HCT116 (cell line): ENCODE measurements at regions not wholly inside any gene's neighbourhood (a gene's known extent, or its start where the extent isn't known, plus 50 kb on each side); places are given as distances from the start of the nearest gene placed in this dataset.

ENCODE experiments used
- ATAC-seq: fragments of 200-7000 bp; cut with Tn5 transposase; 2 replicates; pipeline ENCODE4 v1.9.1; 2020; ENCODE audit warnings: mild to moderate bottlenecking, moderate library complexity
- BruUV-seq: library from RNA; stranded (reverse); fragments of 400-500 nt; replicated peaks from 2 replicates; lab custom pipeline; 2021; lab: Mats Ljungman, UMichigan
- CTCF ChIA-PET: fragments of 300-600 bp; sonication (Branson Sonifier 250); formaldehyde crosslinking; loops from one replicate; lab custom pipeline; 2021; ENCODE audit warnings: antibody characterized with exemption; lab: Charles Lee
- POLR2A ChIA-PET: fragments of 300-600, 350-600 bp; sonication (Branson Sonifier 250); formaldehyde crosslinking; loops from one replicate; lab custom pipeline; 2021; ENCODE audit warnings: antibody characterized with exemption; lab: Charles Lee
- RAD21 ChIA-PET, 2 experiments: fragments of 300-600 bp; sonication (Branson Sonifier 250); formaldehyde crosslinking; loops; one replicate each; lab custom pipeline; 2023; ENCODE audit warnings: low total read pairs in 2 of 2; ENCODE audit not compliant: uncharacterized antibody in 2 of 2, unreplicated experiment in 2 of 2, low non-redundant PET in 1 of 2; lab: Charles Lee
- DNase-seq: peaks from one replicate; pipeline ENCODE4 v3.0.0-alpha.2; 2010; ENCODE audit warnings: low read depth, low spot score
- H2AFZ ChIP-seq: fragments of 200-600 bp; shearing (Covaris generic), sonication (generic); 2 replicates; pipeline ENCODE4 v1.6.1; 2017; ENCODE audit warnings: low read depth, mixed run types, mixed read lengths, antibody characterized with exemption, low read length; ENCODE audit not compliant: poor library complexity, severe bottlenecking
- H3K27ac ChIP-seq: 2 replicates; pipeline ENCODE4 v1.5.1; 2012; ENCODE audit warnings: low read depth, low read length
- H3K27me3 ChIP-seq: fragments of 200-600 bp; sonication (generic); 2 replicates; pipeline ENCODE4 v1.6.1; 2016; ENCODE audit warnings: mixed run types, low read length, mixed read lengths; ENCODE audit not compliant: insufficient read depth
- H3K36me3 ChIP-seq, 2 experiments: fragments of 200-500 bp in 1 of 2; fragments of 200-600 bp in 1 of 2; sonication (Bioruptor generic) in 1 of 2; sonication (generic) in 1 of 2; 2 replicates each; pipeline versions ENCODE4 v1.5.1 to v1.6.1; 2014 to 2016; ENCODE audit warnings: low read length in 2 of 2, inconsistent platforms in 1 of 2, mixed read lengths in 1 of 2, mixed run types in 1 of 2; ENCODE audit not compliant: insufficient read depth in 2 of 2, control insufficient read depth in 1 of 2
- H3K4me1 ChIP-seq, 2 experiments: fragments of 200-600 bp in 1 of 2; sonication (generic) in 1 of 2; 2 replicates each; pipeline versions ENCODE4 v1.5.1 to v1.6.1; 2012 to 2017; ENCODE audit warnings: low read length in 2 of 2, inconsistent platforms in 1 of 2, mild to moderate bottlenecking in 1 of 2, mixed read lengths in 1 of 2, mixed run types in 1 of 2, moderate library complexity in 1 of 2; ENCODE audit not compliant: insufficient read depth in 2 of 2, control insufficient read depth in 1 of 2
- H3K4me2 ChIP-seq: fragments of 200-600 bp; sonication (generic); 2 replicates; pipeline ENCODE4 v1.6.1; 2017; ENCODE audit warnings: mixed run types, low read length, mixed read lengths
- H3K4me3 ChIP-seq, 2 experiments: fragments of 200-600 bp in 1 of 2; sonication (generic) in 1 of 2; replicated peaks in 1 of 2; 2 replicates each; pipeline ENCODE4 v1.5.1; 2011 to 2016; ENCODE audit warnings: low read length in 2 of 2, control low read depth in 1 of 2, low read depth in 1 of 2, mild to moderate bottlenecking in 1 of 2, mixed read lengths in 1 of 2, mixed run types in 1 of 2
- H3K79me2 ChIP-seq: fragments of 200-600 bp; sonication (generic); 2 replicates; pipeline ENCODE4 v1.6.1; 2017; ENCODE audit warnings: mild to moderate bottlenecking, mixed run types, low read length, moderate library complexity, mixed read lengths; ENCODE audit not compliant: insufficient read depth
- H3K9ac ChIP-seq: fragments of 200-600 bp; sonication (generic); 2 replicates; pipeline ENCODE4 v1.6.1; 2016; ENCODE audit warnings: low read length, mixed read lengths
- H3K9me2 ChIP-seq: fragments of 200-600 bp; sonication (generic), shearing (Covaris generic); 2 replicates; pipeline ENCODE4 v1.6.1; 2017; ENCODE audit warnings: mixed run types, mild to moderate bottlenecking, moderate library complexity; ENCODE audit not compliant: insufficient read depth
- H3K9me3 ChIP-seq, 2 experiments: fragments of 200-500 bp in 1 of 2; fragments of 200-600 bp in 1 of 2; sonication (Bioruptor generic) in 1 of 2; sonication (generic) in 1 of 2; 2 replicates each; pipeline ENCODE4 v1.6.1; 2014 to 2017; ENCODE audit warnings: low read length in 2 of 2, mixed read lengths in 2 of 2, inconsistent platforms in 1 of 2, low read depth in 1 of 2, mild to moderate bottlenecking in 1 of 2, mixed run types in 1 of 2, moderate library complexity in 1 of 2; ENCODE audit not compliant: control insufficient read depth in 1 of 2, insufficient read depth in 1 of 2
- H4K20me1 ChIP-seq: fragments of 200-600 bp; sonication (generic), shearing (Covaris generic); 2 replicates; pipeline ENCODE4 v1.6.1; 2017; ENCODE audit warnings: mixed run types, mild to moderate bottlenecking, moderate library complexity; ENCODE audit not compliant: insufficient read depth
- ATF3 ChIP-seq: IDR thresholded peaks from 2 replicates; pipeline ENCODE4 v1.6.1; 2012
- CBX3 ChIP-seq: IDR thresholded peaks from 2 replicates; pipeline ENCODE4 v1.6.1; 2012; ENCODE audit warnings: low read depth
- CEBPB ChIP-seq: IDR thresholded peaks from 2 replicates; pipeline ENCODE4 v1.6.1; 2012; ENCODE audit warnings: low read depth
- CTCF ChIP-seq, 3 experiments: fragments of 200-600 bp in 1 of 3; sonication (generic) in 1 of 3; IDR thresholded peaks in 2 of 3; conservative IDR thresholded peaks in 1 of 3; 2 replicates each; pipeline ENCODE4 v1.5.1; 2012 to 2017; ENCODE audit warnings: low read depth in 2 of 3, low read length in 2 of 3, antibody characterized with exemption in 1 of 3, borderline replicate concordance in 1 of 3, control low read depth in 1 of 3, mild to moderate bottlenecking in 1 of 3, mixed read lengths in 1 of 3, mixed run types in 1 of 3, moderate library complexity in 1 of 3; ENCODE audit not compliant: insufficient read depth in 1 of 3
- ELF1 ChIP-seq: IDR thresholded peaks from 2 replicates; pipeline ENCODE4 v1.6.1; 2012; ENCODE audit warnings: low read depth, borderline replicate concordance
- EZH2 ChIP-seq: fragments of 200-600 bp; sonication (generic); IDR thresholded peaks from 2 replicates; pipeline ENCODE4 v1.6.1; 2017; ENCODE audit warnings: antibody characterized with exemption, mixed run types
- EZH2phosphoT487 ChIP-seq: fragments of 200-600 bp; IDR thresholded peaks from 2 replicates; pipeline ENCODE4 v1.6.1; 2018; ENCODE audit warnings: antibody characterized with exemption, borderline replicate concordance
- FOSL1 ChIP-seq: IDR thresholded peaks from 2 replicates; pipeline ENCODE4 v1.6.1; 2012; ENCODE audit warnings: low read depth
- MAX ChIP-seq: IDR thresholded peaks from 2 replicates; pipeline ENCODE4 v1.6.1; 2012
- POLR2A ChIP-seq: IDR thresholded peaks from 2 replicates; pipeline ENCODE4 v1.7.0; 2011; ENCODE audit warnings: borderline replicate concordance; ENCODE audit not compliant: insufficient read depth, insufficient read length; ENCODE audit errors: extremely low read depth
- POLR2AphosphoS5 ChIP-seq: IDR thresholded peaks from 2 replicates; pipeline ENCODE4 v1.6.1; 2011; ENCODE audit warnings: mild to moderate bottlenecking, low read depth, low read length, moderate library complexity
- REST ChIP-seq: IDR thresholded peaks from 2 replicates; pipeline ENCODE4 v1.6.1; 2012; ENCODE audit warnings: low read depth
- SIN3A ChIP-seq: IDR thresholded peaks from 2 replicates; pipeline ENCODE4 v1.6.1; 2012; ENCODE audit warnings: low read depth
- SP1 ChIP-seq: IDR thresholded peaks from 2 replicates; pipeline ENCODE4 v1.6.1; 2012; ENCODE audit warnings: low read depth
- SRF ChIP-seq: IDR thresholded peaks from 2 replicates; pipeline ENCODE4 v1.6.1; 2012; ENCODE audit warnings: low read depth
- TCF7L2 ChIP-seq: IDR thresholded peaks from 2 replicates; pipeline ENCODE4 v1.7.0; 2011; ENCODE audit warnings: borderline replicate concordance, inconsistent platforms; ENCODE audit not compliant: insufficient read depth, insufficient read length; ENCODE audit errors: extremely low read depth
- YY1 ChIP-seq: IDR thresholded peaks from 2 replicates; pipeline ENCODE4 v1.6.1; 2011; ENCODE audit warnings: low read length, low read depth, moderate library complexity, mild to moderate bottlenecking; ENCODE audit not compliant: insufficient replicate concordance; ENCODE audit errors: extremely low read depth
- ZBTB33 ChIP-seq: IDR thresholded peaks from 2 replicates; pipeline ENCODE4 v1.6.1; 2011; ENCODE audit warnings: mild to moderate bottlenecking, low read length, moderate library complexity; ENCODE audit not compliant: insufficient replicate concordance; ENCODE audit errors: extremely low read depth
- ZFX ChIP-seq: fragments of 450-650 bp; IDR thresholded peaks from 2 replicates; pipeline ENCODE4 v1.6.1; 2017
- ZNF274 ChIP-seq: fragments of 200-500 bp; sonication (Bioruptor generic); IDR thresholded peaks from 2 replicates; pipeline ENCODE4 v1.6.1; 2014; ENCODE audit warnings: mild to moderate bottlenecking, low read depth, low read length, inconsistent platforms
- intact Hi-C: fragments of 100-400 bp; cut with micrococcal nuclease; formaldehyde crosslinking; loops from 2 replicates; pipeline ENCODE4 v1.10.0; 2022

- no peak overlapping the region for H3K27ac ChIP-seq
- H3K27me3 ChIP-seq = no peaks in the 10 kb centered on the region
- no peaks in the 10 kb centered on the region for H3K9me2 ChIP-seq
- TF ChIP-seq TCF7L2 = no peak
- no peak for TF ChIP-seq POLR2A
- TF ChIP-seq SP1 = no peak
- TF ChIP-seq ZBTB33 = no peak
- no peak for TF ChIP-seq CBX3
- no peak for TF ChIP-seq SIN3A
- TF ChIP-seq POLR2AphosphoS5 = no peak
- no peak for TF ChIP-seq YY1
- TF ChIP-seq ZNF274 = no peak
- no peak for TF ChIP-seq EZH2
- TF ChIP-seq MAX = no peak
- no peak for TF ChIP-seq ELF1
- TF ChIP-seq ZFX = no peak
- no peak for TF ChIP-seq FOSL1
- TF ChIP-seq CTCF (IDR thresholded peaks at IDR 0.05 in 2 of 3, conservative IDR thresholded peaks at IDR 0.05 in 1 of 3; ENCODE audit: borderline replicate concordance in 1 of 3, insufficient read depth in 1 of 3, low read depth in 2 of 3, low read length in 2 of 3) = no peak
- TF ChIP-seq CEBPB = no peak
- no peak for TF ChIP-seq REST
- TF ChIP-seq SRF = no peak
- TF ChIP-seq EZH2phosphoT487 = no peak
- TF ChIP-seq ATF3 = no peak
- no TSS peak for BruUV-seq
- POLR2A ChIA-PET = no interaction called here
- RAD21 ChIA-PET = no interaction called here
- intact Hi-C loops = no loop called here
- no peak for ATAC-seq
- no peaks in the 10 kb centered on the region; a peak in 1 of 4 replicates for H3K9me3 ChIP-seq
- H3K4me2 ChIP-seq = no peak overlapping the region
- no peaks in the 10 kb centered on the region for H3K36me3 ChIP-seq
- no peak for DNase-seq
- no peak overlapping the region for H2AFZ ChIP-seq
- no peak overlapping the region for H3K9ac ChIP-seq
- CTCF ChIA-PET = no interaction called here
- H3K79me2 ChIP-seq = no peaks in the 10 kb centered on the region
- H4K20me1 ChIP-seq = no peaks in the 10 kb centered on the region
- H3K4me1 ChIP-seq = no peaks in the 10 kb centered on the region
- no peak overlapping the region for H3K4me3 ChIP-seq
Observed at GRCh38 chr4:24140892-24141291, 251.0 kb upstream of the PPARGC1A start.
